WTC11 (cell line): ENCODE measurements at regions not wholly inside any gene's neighbourhood (a gene's known extent, or its start where the extent isn't known, plus 50 kb on each side); places are given as distances from the start of the nearest gene placed in this dataset.

Source experiments
- CTCF ChIP-seq: fragments of 200-600 bp; IDR thresholded peaks from 2 replicates; pipeline ENCODE4 v1.8.0; 2022; ENCODE audit warnings: antibody characterized with exemption
- E2F4 ChIP-seq: sonication (generic); formaldehyde crosslinking; IDR thresholded peaks from 2 replicates; pipeline ENCODE4 v1.8.1; 2022; ENCODE audit warnings: low read depth, mild to moderate bottlenecking, moderate library complexity, missing genetic modification reagents, borderline replicate concordance
- IRF1 ChIP-seq: sonication (generic); formaldehyde crosslinking; IDR thresholded peaks from 2 replicates; pipeline ENCODE4 v1.8.0; 2023; ENCODE audit warnings: missing genetic modification reagents
- NFYB ChIP-seq: sonication (generic); formaldehyde crosslinking; conservative IDR thresholded peaks from 2 replicates; pipeline ENCODE4 v1.8.0; 2022; ENCODE audit warnings: low read depth, missing genetic modification reagents
- PREB ChIP-seq: sonication (generic); formaldehyde crosslinking; IDR thresholded peaks from 2 replicates; pipeline ENCODE4 v1.8.1; 2022; ENCODE audit warnings: mild to moderate bottlenecking, missing genetic modification reagents, moderate library complexity, borderline replicate concordance
- ZNF138 ChIP-seq: sonication (generic); formaldehyde crosslinking; conservative IDR thresholded peaks from 2 replicates; pipeline ENCODE4 v1.8.1; 2022; ENCODE audit warnings: mild to moderate bottlenecking, moderate library complexity, missing genetic modification reagents
- ZNF317 ChIP-seq: sonication (generic); formaldehyde crosslinking; IDR thresholded peaks from 2 replicates; pipeline ENCODE4 v1.8.1; 2023; ENCODE audit warnings: low read depth, mild to moderate bottlenecking, moderate library complexity, missing genetic modification reagents, borderline replicate concordance

GRCh38 chr6:135557582-135557981 is 60.0 kb upstream of the AHI1 start:
- no peak for TF ChIP-seq CTCF
- TF ChIP-seq ZNF138 (CRISPR knock-in tag), result no peak
- TF ChIP-seq PREB (CRISPR knock-in tag), result no peak
- no peak for TF ChIP-seq ZNF317 (CRISPR knock-in tag)
- TF ChIP-seq E2F4 (CRISPR knock-in tag), result no peak
- no peak for TF ChIP-seq NFYB (CRISPR knock-in tag)
- no peak for TF ChIP-seq IRF1 (CRISPR knock-in tag)
